GM18499 (cell line): ENCODE measurements at regions not wholly inside any gene's neighbourhood (a gene's known extent, or its start where the extent isn't known, plus 50 kb on each side); places are given as distances from the start of the nearest gene placed in this dataset.
"Not testable (repeated sequence)": the region's sequence is repeated elsewhere in the genome, so short reads cannot be mapped to it uniquely, and the experiment has no call there.

ENCODE experiments used
- ATAC-seq: cut with Tn5 transposase; IDR thresholded peaks from one replicate; pipeline ENCODE4 v1.9.1; 2021; ENCODE audit warnings: moderate number of reproducible peaks; ENCODE audit not compliant: insufficient read depth, unreplicated experiment

GRCh38 chr6:144469144-144469575, 184.0 kb downstream of the UTRN start:
- ATAC-seq = no peak

GRCh38 chr6:144470201-144470600, 185.1 kb downstream of the UTRN start:
- ATAC-seq = not testable (repeated sequence)

- no peak for ATAC-seq
Measured at GRCh38 chr6:144471986-144472385, 186.9 kb downstream of the UTRN start.

GRCh38 chr6:144474290-144474689, 189.2 kb downstream of the UTRN start:
- no peak for ATAC-seq

GRCh38 chr6:144474904-144475303, 189.8 kb downstream of the UTRN start:
- ATAC-seq = no peak

DNA sequence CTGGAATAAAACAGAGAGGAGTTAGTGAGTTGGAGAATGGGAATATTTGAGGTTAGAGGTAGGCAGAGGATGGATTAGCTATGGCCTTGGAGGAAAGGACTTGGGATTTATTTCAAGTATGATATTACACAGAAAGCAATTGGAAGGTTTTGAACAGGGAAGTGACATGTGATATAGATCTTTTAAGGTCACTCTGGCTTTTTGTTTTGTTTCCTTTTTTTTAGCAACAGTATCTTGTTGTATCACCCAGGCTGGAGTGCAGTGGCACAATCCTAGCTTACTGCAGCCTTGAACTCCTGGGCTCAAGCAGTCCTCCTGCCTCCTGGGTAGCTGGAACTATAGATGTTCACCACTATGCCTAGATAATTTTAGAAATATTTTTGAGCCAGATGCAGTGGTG, 190.3 kb downstream of the UTRN start:
- no peak for ATAC-seq

- ATAC-seq = no peak
Measured at GRCh38 chr6:144476286-144476685, 191.2 kb downstream of the UTRN start.

DNA sequence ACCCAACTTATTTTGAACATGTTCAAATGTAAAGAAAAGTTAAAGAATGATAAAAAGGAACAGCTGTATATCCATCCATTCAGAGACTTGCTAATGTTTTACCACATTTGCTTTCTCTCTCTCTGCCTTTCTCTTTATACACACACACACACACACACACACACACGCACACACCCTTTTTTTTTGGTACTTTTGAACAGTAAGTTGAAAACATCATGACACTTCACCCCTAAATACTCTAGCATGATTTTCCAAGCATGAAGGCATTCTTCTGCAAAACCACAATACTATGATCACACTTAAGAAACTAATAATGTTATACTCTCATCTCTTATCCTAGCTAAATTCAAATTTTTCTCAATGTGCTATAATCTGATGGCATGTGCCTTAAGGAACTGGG, 192.3 kb downstream of the UTRN start:
- no peak for ATAC-seq

DNA sequence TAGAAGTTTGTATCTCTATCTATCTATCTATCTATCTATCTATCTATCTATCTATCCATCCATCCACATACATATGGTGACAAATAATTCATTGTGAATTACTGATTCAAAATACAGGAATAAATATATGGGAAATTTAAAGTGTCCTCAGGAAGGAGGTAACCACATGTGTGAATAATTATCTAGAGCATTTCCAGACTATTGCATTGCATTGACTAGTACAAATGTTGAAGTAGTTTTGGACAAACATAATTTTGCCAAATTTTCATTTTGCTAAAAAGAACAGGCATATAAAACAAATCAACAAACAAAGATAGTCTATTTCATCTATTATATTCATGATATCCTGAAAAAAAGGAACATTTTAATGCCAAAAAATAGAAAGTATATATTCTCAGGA, 192.7 kb downstream of the UTRN start:
- ATAC-seq = no peak

GRCh38 chr6:144478483-144478882, 193.3 kb downstream of the UTRN start:
- no peak for ATAC-seq

- no peak for ATAC-seq
Measured at GRCh38 chr6:144479991-144480390, 194.9 kb downstream of the UTRN start.

DNA sequence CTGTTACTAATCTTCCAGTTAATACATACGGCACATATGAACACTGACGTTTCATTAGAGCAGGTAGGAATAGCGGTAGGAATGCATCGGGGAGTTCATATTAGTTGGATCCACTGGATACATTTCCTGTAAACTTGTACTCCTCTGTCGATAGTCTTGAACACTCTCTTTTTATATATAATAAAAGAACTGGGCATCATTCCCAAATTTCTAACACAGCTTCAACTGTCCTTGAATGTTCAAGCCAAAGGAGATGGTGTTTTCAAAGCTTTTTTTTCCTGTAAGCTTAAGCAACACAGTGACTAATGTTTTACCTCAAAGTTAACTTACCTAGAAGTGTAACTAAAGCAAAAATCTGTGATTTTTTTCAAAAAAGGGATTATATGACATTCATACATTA, 195.3 kb downstream of the UTRN start:
- ATAC-seq = no peak

DNA sequence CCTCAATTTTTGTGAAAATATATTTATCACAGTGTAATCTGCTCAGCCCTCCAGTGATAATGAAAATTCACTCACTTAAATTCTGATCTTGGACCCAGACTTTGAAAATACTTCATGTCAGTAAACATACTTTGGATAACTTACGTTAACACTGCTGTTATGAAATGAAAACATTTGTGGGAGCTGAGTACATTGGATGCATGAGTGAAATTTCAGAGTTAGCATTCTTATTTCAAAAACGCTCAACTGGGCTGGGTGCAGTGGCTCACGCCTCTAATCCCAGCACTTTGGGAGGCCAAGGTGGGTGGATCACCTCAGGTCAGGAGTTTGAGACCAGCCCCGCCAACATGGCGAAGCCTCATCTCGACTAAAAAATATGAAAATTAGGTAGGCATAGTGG, 196.4 kb downstream of the UTRN start:
- ATAC-seq = no peak

DNA sequence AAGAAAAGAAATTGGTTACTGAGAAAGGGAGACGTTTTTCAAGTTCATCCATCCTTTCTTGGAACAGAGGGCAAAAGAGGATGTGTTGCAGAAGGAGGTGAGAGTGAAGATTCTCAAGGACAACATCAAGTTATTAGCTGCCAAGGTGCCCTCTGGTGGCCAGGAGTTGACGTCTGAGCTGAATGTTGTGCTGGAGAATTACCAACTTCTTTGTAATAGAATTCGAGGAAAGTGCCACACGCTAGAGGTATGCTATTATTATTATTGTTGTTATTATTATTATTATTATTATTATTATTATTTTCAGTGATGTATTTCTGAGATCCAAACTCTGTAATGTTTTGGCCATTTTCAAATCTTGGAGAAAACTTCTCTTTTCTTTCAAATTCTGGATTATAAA, 197.0 kb downstream of the UTRN start:
- no peak for ATAC-seq

- no peak for ATAC-seq
Measured at GRCh38 chr6:144485531-144485930, 200.4 kb downstream of the UTRN start.

DNA sequence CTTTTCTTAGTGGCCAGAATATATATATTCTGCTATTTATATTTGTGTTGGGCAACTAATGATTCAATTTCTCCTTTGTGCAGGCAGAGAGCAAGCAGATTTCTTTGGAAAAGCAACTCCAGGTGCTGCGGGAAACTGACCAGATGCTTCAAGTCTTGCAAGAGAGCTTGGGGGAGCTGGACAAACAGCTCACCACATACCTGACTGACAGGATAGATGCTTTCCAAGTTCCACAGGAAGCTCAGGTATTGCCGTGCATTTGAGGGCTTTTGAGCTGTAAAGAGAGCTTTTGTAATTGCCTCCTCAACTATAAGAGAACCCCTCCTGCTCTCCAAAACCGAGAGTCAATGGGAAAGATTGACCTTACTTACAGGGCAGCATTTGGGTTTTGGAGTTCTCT, 203.5 kb downstream of the UTRN start:
- ATAC-seq = no peak

DNA sequence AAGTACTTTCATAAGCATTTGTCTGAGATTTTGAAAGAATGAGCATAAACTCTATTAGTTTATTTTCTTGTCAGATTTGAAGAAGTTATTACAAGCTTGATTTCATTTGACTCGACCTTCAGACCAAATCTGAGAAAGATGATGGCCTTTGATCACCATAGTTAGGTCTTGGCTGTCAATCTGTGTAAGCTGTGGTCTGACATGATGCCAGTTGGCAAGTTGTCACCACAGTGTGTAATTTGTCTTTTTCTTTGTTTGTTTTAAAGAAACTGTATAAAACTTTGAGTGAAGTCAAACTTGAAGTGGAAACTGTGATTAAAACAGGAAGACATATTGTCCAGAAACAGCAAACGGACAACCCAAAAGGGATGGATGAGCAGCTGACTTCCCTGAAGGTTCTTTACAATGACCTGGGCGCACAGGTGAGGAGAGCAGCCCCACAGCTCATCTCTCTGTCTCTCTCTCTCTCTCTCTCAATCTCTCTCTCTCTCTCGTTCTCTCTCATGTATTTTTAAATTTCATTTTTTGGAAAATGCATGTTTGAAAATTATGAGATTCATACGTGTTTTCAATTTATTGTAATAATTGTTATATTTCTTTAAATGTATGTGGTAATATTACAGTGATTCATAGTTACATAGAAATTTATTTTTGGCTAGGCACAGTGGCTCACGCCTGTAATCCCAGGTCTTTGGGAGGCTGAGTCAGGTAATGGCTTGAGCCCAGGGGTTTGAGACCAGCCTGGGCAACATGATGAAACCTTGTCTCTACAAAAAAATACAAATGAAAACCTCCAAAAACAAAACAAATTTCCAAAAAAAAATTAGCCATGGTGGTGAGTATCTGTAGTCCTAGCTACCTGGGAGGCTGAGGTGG, 208.1 kb downstream of the UTRN start:
- no peak for ATAC-seq

- not testable (repeated sequence) for ATAC-seq
Measured at GRCh38 chr6:144495076-144495475, 209.9 kb downstream of the UTRN start.

DNA sequence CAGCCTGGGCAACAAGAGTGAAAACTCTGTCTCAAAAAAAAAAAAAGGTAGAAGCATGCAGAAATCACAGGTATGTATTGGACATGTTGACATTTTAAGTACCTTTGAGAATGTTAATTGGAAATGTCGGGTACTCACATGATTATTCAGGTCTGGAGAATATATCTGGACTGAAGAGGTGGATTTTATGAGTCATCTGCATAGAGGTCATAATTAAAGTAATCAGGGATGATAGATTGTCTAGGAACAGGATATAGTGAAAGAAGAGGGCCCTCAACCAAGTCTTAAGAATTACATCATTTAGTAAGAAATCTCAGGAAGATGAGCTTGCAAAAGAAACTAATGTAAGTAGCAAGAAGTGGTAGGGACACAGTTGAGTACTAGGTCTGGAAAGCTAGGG, 212.5 kb downstream of the UTRN start:
- no peak for ATAC-seq

GRCh38 chr6:144500892-144501291, 215.8 kb downstream of the UTRN start:
- no peak for ATAC-seq

DNA sequence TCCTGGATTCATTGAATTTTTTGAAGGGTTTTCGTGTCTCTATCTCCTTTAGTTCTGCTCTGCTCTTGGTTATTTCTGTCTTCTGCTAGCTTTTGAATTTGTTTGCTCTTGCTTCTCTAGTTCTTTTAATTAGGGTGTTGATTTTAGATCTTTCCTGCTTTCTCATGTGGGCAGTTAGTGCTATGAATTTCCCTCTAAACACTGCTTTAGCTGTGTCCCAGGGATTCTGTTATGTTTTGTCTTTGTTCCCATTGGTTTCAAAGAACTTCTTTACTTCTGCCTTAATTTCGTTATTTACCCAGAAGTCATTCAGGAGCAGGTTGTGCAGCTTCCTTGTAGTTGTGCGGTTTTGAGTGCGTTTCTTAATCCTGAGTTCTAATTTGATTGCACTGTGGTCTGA, 220.1 kb downstream of the UTRN start:
- not testable (repeated sequence) for ATAC-seq

- not testable (repeated sequence) for ATAC-seq
Measured at GRCh38 chr6:144506051-144506450, 220.9 kb downstream of the UTRN start.
